T-cell (primary cell): ENCODE measurements at regions not wholly inside any gene's neighbourhood (a gene's known extent, or its start where the extent isn't known, plus 50 kb on each side); places are given as distances from the start of the nearest gene placed in this dataset.

ENCODE experiments used
- ATAC-seq, 4 experiments: fragments of 200-7000 bp in 3 of 4; fragments of 150-1000 bp in 1 of 4; cut with Tn5 transposase; replicated peaks in 1 of 4; 1 replicate in 3 of 4; 2 replicates in 1 of 4; pipeline ENCODE4 v1.10.0; 2021; ENCODE audit warnings: moderate library complexity in 3 of 4, mild to moderate bottlenecking in 2 of 4, moderate number of reproducible peaks in 1 of 4
- CTCF ChIA-PET, 2 donors: fragments of 300-600 bp; sonication (Branson Sonifier 250); formaldehyde crosslinking; loops; one replicate each; lab custom pipeline; 2022; ENCODE audit warnings: antibody characterized with exemption in 2 of 2; lab: Charles Lee
- POLR2A ChIA-PET, 2 donors: fragments of 300-600 bp; sonication (Branson Sonifier 250); formaldehyde crosslinking; loops; one replicate each; lab custom pipeline; 2022; ENCODE audit warnings: antibody characterized with exemption in 2 of 2; lab: Charles Lee
- DNase-seq, 35 experiments: peaks; one replicate each; pipeline versions ENCODE4 v3.0.0 to v3.0.0-alpha.2; 2013 to 2023
- H3K27ac ChIP-seq: one replicate; pipeline ENCODE4 v1.5.1; 2013; ENCODE audit warnings: low read length
- H3K27me3 ChIP-seq, 2 experiments: replicated peaks in 1 of 2; 1 replicate in 1 of 2; 2 replicates in 1 of 2; pipeline versions ENCODE4 v1.6.1 to v1.7.0; 2013; ENCODE audit warnings: low read length in 1 of 2, mixed read lengths in 1 of 2; ENCODE audit not compliant: control insufficient read depth in 2 of 2, insufficient read depth in 2 of 2; ENCODE audit errors: extremely low read depth in 1 of 2
- H3K36me3 ChIP-seq, 2 donors: 1 replicate in 1 of 2; 2 replicates in 1 of 2; pipeline versions ENCODE4 v1.6.1 to v1.7.0; 2013; ENCODE audit warnings: low read length in 1 of 2; ENCODE audit not compliant: control insufficient read depth in 2 of 2, insufficient read depth in 1 of 2; ENCODE audit errors: extremely low read depth in 1 of 2
- H3K4me1 ChIP-seq, 2 experiments: 1 replicate in 1 of 2; 2 replicates in 1 of 2; pipeline versions ENCODE4 v1.6.1 to v1.7.0; 2013; ENCODE audit warnings: low read length in 2 of 2, mixed read lengths in 1 of 2; ENCODE audit not compliant: insufficient read depth in 2 of 2, control insufficient read depth in 1 of 2; ENCODE audit errors: extremely low read depth in 1 of 2
- H3K4me3 ChIP-seq, 2 donors: 1 replicate in 1 of 2; 2 replicates in 1 of 2; pipeline versions ENCODE4 v1.5.1 to v1.7.0; 2013; ENCODE audit warnings: mild to moderate bottlenecking in 2 of 2, low read length in 1 of 2, moderate library complexity in 1 of 2; ENCODE audit not compliant: control insufficient read depth in 1 of 2; ENCODE audit errors: extremely low read depth in 1 of 2
- H3K9me3 ChIP-seq: 2 replicates; pipeline ENCODE4 v1.7.0; 2013
- H3K27ac Mint-ChIP-seq, 2 donors: one replicate each; pipeline ENCODE4 v1.8.0; 2020 to 2021; ENCODE audit warnings: mild to moderate bottlenecking in 2 of 2, mixed read lengths in 2 of 2
- H3K27me3 Mint-ChIP-seq, 2 donors: one replicate each; pipeline ENCODE4 v1.8.0; 2021 to 2022; ENCODE audit warnings: mixed read lengths in 2 of 2
- H3K36me3 Mint-ChIP-seq: one replicate; pipeline ENCODE4 v1.8.0; 2021; ENCODE audit warnings: mixed read lengths
- H3K4me1 Mint-ChIP-seq, 3 donors: one replicate each; pipeline ENCODE4 v1.8.0; 2020 to 2022; ENCODE audit warnings: mixed read lengths in 3 of 3, mild to moderate bottlenecking in 1 of 3
- H3K4me3 Mint-ChIP-seq, 3 donors: one replicate each; pipeline ENCODE4 v1.8.0; 2020 to 2022; ENCODE audit warnings: mild to moderate bottlenecking in 3 of 3, mixed read lengths in 3 of 3, moderate library complexity in 3 of 3
- H3K9me3 Mint-ChIP-seq, 3 donors: one replicate each; pipeline ENCODE4 v1.8.0; 2020 to 2022; ENCODE audit warnings: mixed read lengths in 3 of 3
- whole genome bisulfite sequencing: methylation state at CpG from one replicate; pipeline ENCODE4 v1.1.5; 2013; ENCODE audit warnings: missing lambda C conversion rate; ENCODE audit not compliant: insufficient coverage; 5-methylcytosine and 5-hydroxymethylcytosine counted together

DNA sequence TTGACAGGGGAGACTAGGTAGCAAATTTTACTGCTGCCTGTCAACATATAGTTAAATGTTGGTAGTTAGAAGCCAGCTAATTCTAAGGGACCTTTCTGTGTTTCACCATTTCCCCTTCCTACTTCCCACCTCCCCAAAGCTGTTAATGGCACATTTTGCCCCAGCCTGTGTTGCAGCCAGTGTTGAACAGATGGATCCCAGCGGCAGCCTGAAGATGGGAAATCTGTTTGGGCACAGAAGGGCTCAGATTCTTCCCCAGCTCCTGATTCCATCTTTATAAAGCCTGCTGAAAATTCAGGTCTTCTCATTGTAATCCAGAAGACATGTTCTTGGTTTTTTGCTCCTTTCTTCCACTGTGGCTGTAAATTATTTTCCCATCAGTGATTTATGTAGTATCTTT, 89.0 kb downstream of the SPRY1 start:
- H3K4me3 Mint-ChIP-seq: no peak overlapping the region
- ATAC-seq (no peak), DNase-seq (no peak)
- Histone ChIP-seq H3K27me3 (no peaks in the 10 kb centered on the region), H3K4me3 (no peak overlapping the region), H3K4me1 (no peaks in the 10 kb centered on the region), H3K36me3 (no peaks in the 10 kb centered on the region), H3K9me3 (no peaks in the 10 kb centered on the region), H3K27ac (no peak overlapping the region)
- ChIA-PET POLR2A (no interaction called here), CTCF (interaction anchor here in 1 of 2 donors (0.9 kb wide), 1 partner anchor 24 kb away, joined by 3 read pairs; no protein-coding TSS in a partner anchor)
- H3K9me3 Mint-ChIP-seq: no peaks in the 10 kb centered on the region
- no peak overlapping the region for H3K27ac Mint-ChIP-seq
- no peaks in the 10 kb centered on the region for H3K36me3 Mint-ChIP-seq
- H3K27me3 Mint-ChIP-seq: no peaks in the 10 kb centered on the region
- 100% methylated on average over 1 of the region's 1 CpG for WGBS
- no peaks in the 10 kb centered on the region for H3K4me1 Mint-ChIP-seq

DNA sequence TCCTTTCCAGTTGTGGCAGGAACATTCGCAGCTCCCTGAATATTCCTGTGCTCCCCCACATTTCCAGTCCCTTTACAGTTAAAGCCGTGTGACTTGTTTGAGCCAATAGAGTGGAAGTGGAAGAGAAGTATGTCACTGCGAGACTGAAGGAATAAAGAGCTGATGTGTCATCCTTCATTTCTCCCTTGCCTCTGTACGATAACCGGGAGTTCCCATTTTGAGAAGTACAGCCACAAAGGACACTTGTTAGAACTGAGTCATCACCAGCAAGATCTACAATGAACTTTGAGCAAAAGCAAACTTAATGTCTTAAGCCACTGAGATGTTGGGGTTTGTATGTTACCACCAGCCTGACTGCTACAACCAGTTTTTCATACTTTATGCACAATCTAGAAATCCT, 92.3 kb downstream of the SPRY1 start:
- ATAC-seq (no peak), DNase-seq (no peak)
- Mint-ChIP-seq H3K27ac (no peak overlapping the region), H3K36me3 (no peaks in the 10 kb centered on the region), H3K27me3 (peaks cover 0 to 2% of the 10 kb centered on the region in 2 donors), H3K4me1 (no peaks in the 10 kb centered on the region), H3K9me3 (no peaks in the 10 kb centered on the region), H3K4me3 (no peak overlapping the region)
- no peak overlapping the region for H3K27ac ChIP-seq
- no peaks in the 10 kb centered on the region for H3K9me3 ChIP-seq
- CTCF ChIA-PET: interaction anchor here in 1 of 2 donors (0.6 kb wide), 1 partner anchor 173 kb away, joined by 3 read pairs; no protein-coding TSS in a partner anchor
- POLR2A ChIA-PET: interaction anchor here in 1 of 2 donors (0.6 kb wide), 1 partner anchor 41 kb away, joined by 3 read pairs; no protein-coding TSS in a partner anchor
- peaks cover 0 to 2% of the 10 kb centered on the region in 2 experiments for H3K27me3 ChIP-seq
- H3K4me1 ChIP-seq: no peaks in the 10 kb centered on the region
- no peaks in the 10 kb centered on the region for H3K36me3 ChIP-seq
- no CpG with 5 or more reads among the region's 5 CpGs for WGBS
- H3K4me3 ChIP-seq: no peak overlapping the region

DNA sequence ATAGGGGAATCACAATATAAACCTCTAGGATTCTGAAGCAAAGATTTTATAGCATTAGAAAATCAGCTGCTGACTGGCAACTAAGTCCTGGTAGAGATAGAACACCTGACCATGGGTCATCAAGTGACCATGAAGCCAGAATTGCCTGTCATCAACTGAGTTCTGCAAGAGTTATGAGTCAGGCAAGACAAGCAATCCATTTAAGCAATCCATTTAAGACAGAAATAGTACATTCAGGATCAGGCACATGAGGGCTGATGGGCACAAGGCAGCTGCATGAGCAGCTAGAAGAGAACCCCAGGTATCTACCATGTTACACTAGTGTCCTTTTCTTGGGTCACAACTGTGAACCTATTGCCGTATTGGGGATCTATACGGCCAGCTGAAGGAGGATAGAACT, 98.9 kb downstream of the SPRY1 start:
- no peak overlapping the region for H3K4me3 ChIP-seq
- ChIA-PET CTCF (interaction anchor here in 1 of 2 donors (1.2 kb wide), 1 partner anchor 21 kb away, joined by 3 read pairs; no protein-coding TSS in a partner anchor), POLR2A (no interaction called here)
- H3K4me1 Mint-ChIP-seq: no peaks in the 10 kb centered on the region
- H3K4me1 ChIP-seq: no peaks in the 10 kb centered on the region
- ATAC-seq (no peak), DNase-seq (no peak)
- no peak overlapping the region for H3K27ac Mint-ChIP-seq
- H3K36me3 Mint-ChIP-seq: no peaks in the 10 kb centered on the region
- peaks cover 7 to 9% of the 10 kb centered on the region in 2 donors for H3K27me3 Mint-ChIP-seq
- 70% methylated on average over 2 of the region's 2 CpGs for WGBS
- H3K4me3 Mint-ChIP-seq: no peak overlapping the region
- peaks cover 0 to 3% of the 10 kb centered on the region in 2 experiments for H3K27me3 ChIP-seq
- no peak overlapping the region for H3K27ac ChIP-seq
- no peaks in the 10 kb centered on the region for H3K9me3 ChIP-seq
- H3K36me3 ChIP-seq: no peaks in the 10 kb centered on the region
- H3K9me3 Mint-ChIP-seq: peaks cover 0 to 2% (median 0%) of the 10 kb centered on the region in 3 donors

DNA sequence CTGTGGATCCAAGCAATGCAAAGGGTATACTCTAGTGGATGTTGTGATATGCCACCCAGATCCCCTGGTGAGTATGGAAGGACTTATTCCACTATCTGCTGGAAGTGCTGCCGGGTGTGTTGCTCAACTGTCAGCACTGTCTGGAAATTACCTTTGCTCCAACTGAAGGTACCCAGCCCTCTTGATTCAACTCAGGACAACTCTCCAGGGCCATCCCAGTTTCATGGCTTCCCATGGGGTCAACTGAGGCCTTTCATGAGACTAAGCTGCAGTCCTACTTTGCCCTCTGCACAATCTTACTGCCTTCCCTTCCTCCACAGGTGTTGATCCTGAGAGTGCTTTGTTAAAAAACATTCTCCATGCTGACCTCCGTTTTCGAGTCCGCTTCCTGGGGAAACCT, 99.8 kb downstream of the SPRY1 start:
- H3K27ac ChIP-seq: no peak overlapping the region
- no peaks in the 10 kb centered on the region for H3K36me3 Mint-ChIP-seq
- POLR2A ChIA-PET: no interaction called here
- H3K4me3 ChIP-seq: no peak overlapping the region
- 96% methylated on average over 4 of the region's 4 CpGs for WGBS
- H3K27me3 Mint-ChIP-seq: peaks cover 7 to 9% of the 10 kb centered on the region in 2 donors
- H3K27me3 ChIP-seq: peaks cover 0 to 3% of the 10 kb centered on the region in 2 experiments
- no peak overlapping the region for H3K4me3 Mint-ChIP-seq
- DNase-seq (no peak), ATAC-seq (no peak)
- CTCF ChIA-PET: interaction anchor here in 1 of 2 donors (1.2 kb wide), 1 partner anchor 20 kb away, joined by 3 read pairs; no protein-coding TSS in a partner anchor
- H3K4me1 Mint-ChIP-seq: no peaks in the 10 kb centered on the region
- H3K36me3 ChIP-seq: no peaks in the 10 kb centered on the region
- H3K9me3 ChIP-seq: no peaks in the 10 kb centered on the region
- no peak overlapping the region for H3K27ac Mint-ChIP-seq
- H3K4me1 ChIP-seq: no peaks in the 10 kb centered on the region
- H3K9me3 Mint-ChIP-seq: peaks cover 0 to 2% (median 0%) of the 10 kb centered on the region in 3 donors

DNA sequence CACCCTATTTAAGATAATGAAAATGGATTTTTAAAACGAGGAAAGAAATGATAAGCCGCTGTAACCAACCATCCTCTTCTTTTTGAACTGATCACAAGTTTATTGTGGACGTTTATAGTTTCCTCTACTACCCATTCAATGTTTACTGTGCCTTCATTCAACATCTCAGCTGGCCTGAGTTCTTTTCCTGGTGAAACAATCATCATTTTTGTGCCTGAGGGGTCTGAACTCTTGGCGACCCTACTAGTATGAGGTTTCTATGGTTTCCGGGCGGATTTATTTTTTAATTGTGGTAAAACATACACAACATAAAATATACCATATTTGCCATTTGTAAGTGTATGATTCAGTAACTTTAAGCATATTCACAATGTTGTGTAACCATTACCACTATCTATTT, 100.7 kb downstream of the SPRY1 start:
- no peak for DNase-seq
- H3K27ac ChIP-seq: no peak overlapping the region
- no peak overlapping the region for H3K27ac Mint-ChIP-seq
- WGBS: no CpG with 5 or more reads among the region's 6 CpGs
- no peaks in the 10 kb centered on the region for H3K4me1 ChIP-seq
- POLR2A ChIA-PET: no interaction called here
- H3K27me3 Mint-ChIP-seq: peaks cover 7 to 9% of the 10 kb centered on the region in 2 donors
- H3K27me3 ChIP-seq: peaks cover 0 to 3% of the 10 kb centered on the region in 2 experiments
- no peaks in the 10 kb centered on the region for H3K36me3 ChIP-seq
- H3K9me3 Mint-ChIP-seq: peaks cover 0 to 2% (median 0%) of the 10 kb centered on the region in 3 donors
- H3K36me3 Mint-ChIP-seq: no peaks in the 10 kb centered on the region
- no peaks in the 10 kb centered on the region for H3K4me1 Mint-ChIP-seq
- CTCF ChIA-PET: no interaction called here
- H3K4me3 ChIP-seq: no peak overlapping the region
- no peak for ATAC-seq
- no peak overlapping the region for H3K4me3 Mint-ChIP-seq
- no peaks in the 10 kb centered on the region for H3K9me3 ChIP-seq

DNA sequence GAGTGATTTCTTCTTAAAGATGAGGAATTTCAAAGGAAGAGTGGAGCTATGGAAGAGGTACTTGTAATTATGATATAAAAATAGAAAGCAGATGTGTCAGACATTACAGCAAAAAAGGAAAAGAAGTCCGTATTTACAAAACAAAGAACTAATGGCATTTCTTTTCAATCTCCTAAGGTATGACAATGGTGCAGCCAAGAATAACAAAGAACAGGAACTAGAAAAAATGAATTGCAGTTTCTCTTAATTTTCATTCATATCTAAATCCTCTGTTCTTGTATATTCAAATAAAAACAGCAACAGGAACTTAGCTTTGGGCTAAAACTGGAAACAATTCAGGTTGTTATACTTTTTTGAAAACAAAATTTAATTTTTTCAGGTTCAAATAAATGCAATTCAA, 105.1 kb downstream of the SPRY1 start:
- POLR2A ChIA-PET: no interaction called here
- CTCF ChIA-PET: interaction anchor here in 1 of 2 donors (0.6 to 0.7 kb wide), 3 partner anchors 18 to 525 kb away, joined by 3 to 5 read pairs (median 4); no protein-coding TSS in a partner anchor
- H3K27ac Mint-ChIP-seq: no peak overlapping the region

More for the DNA sequence above, 105.1 kb downstream of the SPRY1 start:
- Histone ChIP-seq H3K9me3 (no peaks in the 10 kb centered on the region), H3K4me3 (no peak overlapping the region), H3K4me1 (peaks cover 0 to 5% of the 10 kb centered on the region in 2 experiments), H3K27me3 (peaks cover 0 to 16% of the 10 kb centered on the region in 2 experiments), H3K36me3 (no peaks in the 10 kb centered on the region), H3K27ac (no peak overlapping the region)
- WGBS: no CpG with 5 or more reads among the region's 1 CpG
- DNase-seq (no peak), ATAC-seq (no peak)
- H3K36me3 Mint-ChIP-seq: no peaks in the 10 kb centered on the region
- H3K9me3 Mint-ChIP-seq: peaks cover 0 to 2% (median 0%) of the 10 kb centered on the region in 3 donors
- H3K4me3 Mint-ChIP-seq: no peak overlapping the region
- H3K4me1 Mint-ChIP-seq: peaks cover 13 to 15% (median 14%) of the 10 kb centered on the region in 3 donors
- peaks cover 26 to 27% of the 10 kb centered on the region in 2 donors for H3K27me3 Mint-ChIP-seq
